ENCODE measurements at regions not wholly inside any gene's neighbourhood (a gene's known extent, or its start where the extent isn't known, plus 50 kb on each side); places are given as distances from the start of the nearest gene placed in this dataset.

DNA sequence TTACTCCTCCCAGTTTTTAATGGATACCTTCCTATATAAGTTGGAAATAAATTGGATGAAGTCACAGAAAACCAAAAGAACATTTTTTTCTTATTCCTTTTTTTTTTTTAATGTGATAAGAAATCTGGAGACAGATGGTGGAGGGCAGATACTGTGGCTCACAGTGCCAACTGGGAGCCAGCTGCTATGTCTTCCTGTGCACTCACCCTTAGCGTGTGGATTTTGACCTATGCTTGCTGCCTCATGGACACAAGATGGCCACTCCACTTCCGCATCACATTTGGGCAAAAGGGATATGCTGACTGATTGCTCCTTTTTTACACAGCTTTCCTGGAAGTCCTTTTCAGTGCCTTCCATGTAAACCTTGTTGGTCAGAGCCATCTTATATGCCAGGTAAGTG lies 342.6 kb downstream of the MAN2A1 start:
- 82 to 91% (median 87%) methylated on average over 2 of the region's 2 CpGs for whole genome bisulfite sequencing, 4 donors
- no peak for DNase-seq
- intact Hi-C loops (cut with DNase I): no loop called here
- Histone ChIP-seq H3K27me3 (no peaks in the 10 kb centered on the region), H3K4me3 (no peak overlapping the region), H3K27ac (no peak overlapping the region), H3K4me1 (replicated peaks in 1 of 2) (no peaks in the 10 kb centered on the region), H3K36me3 (replicated peaks in 1 of 2) (no peaks in the 10 kb centered on the region), H3K9me3 (replicated peaks in 1 of 3) (no peaks in the 10 kb centered on the region)
- no peak for TF ChIP-seq POLR2A (IDR thresholded peaks at IDR 0.05)
- no peak for TF ChIP-seq CTCF (IDR thresholded peaks at IDR 0.05)

DNA sequence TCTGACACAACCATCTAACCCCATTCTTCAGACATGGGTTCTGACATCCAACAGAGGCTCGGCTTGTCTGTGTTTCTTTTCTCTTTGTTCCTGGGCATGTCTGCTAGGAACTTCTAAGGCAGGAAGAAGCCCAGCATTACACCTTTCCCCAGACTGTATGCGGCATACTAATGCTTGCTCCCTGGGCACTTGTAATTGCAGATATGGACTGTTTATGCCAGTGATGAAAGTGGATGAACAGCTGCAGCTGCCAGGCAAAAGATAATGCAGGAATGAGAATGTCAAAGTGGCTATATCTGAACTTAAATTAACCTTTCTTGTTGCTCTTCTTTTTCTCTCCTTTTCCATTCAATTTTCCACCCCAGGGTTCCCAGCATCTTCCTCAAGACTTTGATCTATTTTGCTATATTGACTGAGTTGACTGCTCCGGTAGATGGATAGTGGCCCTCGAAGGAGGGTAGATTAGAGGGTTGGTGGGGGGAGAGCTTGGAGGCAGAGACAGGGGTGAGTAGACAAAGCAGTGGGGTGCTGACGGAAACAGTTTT lies 344.4 kb downstream of the MAN2A1 start:
- no peak for DNase-seq
- H3K27ac ChIP-seq: no peak overlapping the region
- TF ChIP-seq POLR2A (IDR thresholded peaks at IDR 0.05): no peak
- TF ChIP-seq CTCF (IDR thresholded peaks at IDR 0.05): no peak
- no peaks in the 10 kb centered on the region for H3K27me3 ChIP-seq
- no peaks in the 10 kb centered on the region for H3K9me3 ChIP-seq (replicated peaks in 1 of 3)
- peaks cover 0 to 8% of the 10 kb centered on the region in 2 donors for H3K4me1 ChIP-seq (replicated peaks in 1 of 2)
- no peaks in the 10 kb centered on the region for H3K36me3 ChIP-seq (replicated peaks in 1 of 2)
- 76 to 84% (median 79%) methylated on average over 5 of the region's 5 CpGs for WGBS, 4 donors
- H3K4me3 ChIP-seq: no peak overlapping the region
- intact Hi-C loops (cut with DNase I): no loop called here

DNA sequence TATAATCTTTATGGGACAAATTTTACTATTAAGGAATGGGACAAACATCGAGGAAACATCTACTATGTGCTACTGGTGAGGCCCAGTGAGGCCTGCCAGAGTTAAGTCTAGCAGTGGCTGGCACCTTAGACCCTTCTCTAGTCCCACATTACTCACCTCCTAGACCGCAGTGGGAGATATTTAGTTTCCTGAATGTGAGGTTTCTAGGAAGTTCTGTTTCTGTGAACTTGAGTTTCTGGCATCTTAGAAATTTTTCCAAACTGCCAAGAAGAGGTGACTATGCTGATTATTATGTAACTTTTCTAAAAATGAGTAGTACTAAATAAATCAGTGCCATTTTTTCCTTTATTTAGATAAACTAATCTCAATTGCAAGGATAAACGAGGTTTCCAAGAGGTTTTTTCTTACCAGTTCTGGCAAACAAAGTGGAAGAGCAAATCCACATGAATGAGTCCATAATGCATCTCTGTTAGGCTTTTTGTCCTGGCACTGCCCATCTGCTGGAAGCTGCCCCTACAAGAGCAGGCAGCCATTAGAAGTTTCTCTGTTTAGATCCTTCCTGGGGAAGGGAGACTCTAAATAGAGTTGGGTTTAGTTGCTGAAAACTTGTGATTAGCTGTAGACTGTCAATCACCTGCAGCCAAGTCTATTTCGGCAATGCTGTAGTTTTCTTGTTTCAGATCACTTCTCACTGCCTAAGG lies 348.7 kb downstream of the MAN2A1 start:
- intact Hi-C loops (cut with DNase I): no loop called here
- no peak overlapping the region for H3K4me3 ChIP-seq
- H3K27me3 ChIP-seq: no peaks in the 10 kb centered on the region
- H3K9me3 ChIP-seq (replicated peaks in 1 of 3): no peaks in the 10 kb centered on the region
- H3K36me3 ChIP-seq (replicated peaks in 1 of 2): no peaks in the 10 kb centered on the region
- H3K27ac ChIP-seq: no peak overlapping the region
- peaks cover 0 to 8% of the 10 kb centered on the region in 2 donors for H3K4me1 ChIP-seq (replicated peaks in 1 of 2)
- peak in 2 of 7 donors; percentile 5 to 17 for DNase-seq
- no peak for TF ChIP-seq CTCF (IDR thresholded peaks at IDR 0.05)
- no peak for TF ChIP-seq POLR2A (IDR thresholded peaks at IDR 0.05)
- 51 to 60% (median 55%) methylated on average over 4 of the region's 4 CpGs for WGBS, 4 donors

DNA sequence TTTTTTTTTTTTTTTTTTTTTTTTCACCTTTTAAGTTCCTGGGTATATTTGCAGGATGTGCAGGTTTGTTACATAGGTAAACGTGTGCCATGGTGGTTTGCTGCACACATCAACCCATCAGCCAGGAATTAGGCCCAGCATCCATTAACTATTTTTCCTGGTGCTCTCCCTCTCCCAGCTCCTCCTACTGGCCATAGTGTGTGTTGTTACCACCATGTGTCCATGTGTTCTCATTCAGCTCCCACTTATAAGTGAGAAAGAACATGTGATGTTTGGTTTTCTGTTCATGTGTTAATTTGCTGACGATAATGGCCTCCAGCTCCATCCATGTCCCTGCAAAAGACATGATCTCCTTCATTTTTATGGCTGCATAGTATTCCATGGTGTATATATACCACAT lies 350.5 kb downstream of the MAN2A1 start:
- H3K36me3 ChIP-seq (replicated peaks in 1 of 2): no peaks in the 10 kb centered on the region
- WGBS, 4 donors: 88 to 93% (median 91%) methylated on average over 2 of the region's 2 CpGs
- DNase-seq: no peak
- no peaks in the 10 kb centered on the region for H3K9me3 ChIP-seq (replicated peaks in 1 of 3)
- no peak overlapping the region for H3K27ac ChIP-seq
- no peaks in the 10 kb centered on the region for H3K27me3 ChIP-seq
- H3K4me1 ChIP-seq (replicated peaks in 1 of 2): peaks cover 0 to 8% of the 10 kb centered on the region in 2 donors
- intact Hi-C loops (cut with DNase I): no loop called here
- H3K4me3 ChIP-seq: no peak overlapping the region
- no peak for TF ChIP-seq CTCF (IDR thresholded peaks at IDR 0.05)
- TF ChIP-seq POLR2A (IDR thresholded peaks at IDR 0.05): no peak

Measured in adrenal gland (tissue), 9 donors.